Esophagus muscularis mucosa (tissue), 3 donors: ENCODE measurements at regions not wholly inside any gene's neighbourhood (a gene's known extent, or its start where the extent isn't known, plus 50 kb on each side); places are given as distances from the start of the nearest gene placed in this dataset.

ENCODE experiments used
- POLR2A ChIP-seq: fragments of 450-650 bp; IDR thresholded peaks from one replicate; pipeline ENCODE4 v1.6.1; 2017; ENCODE audit warnings: antibody characterized with exemption, moderate library complexity, mild to moderate bottlenecking, low read depth
- TF ChIP-seq, protein P1 (sequence below), 3 experiments: fragments of 200-600 bp in 2 of 3; fragments of 450-650 bp in 1 of 3; sonication (generic) in 2 of 3; IDR thresholded peaks; one replicate each; pipeline ENCODE4 v1.5.1; 2017 to 2019; ENCODE audit warnings: antibody characterized with exemption in 3 of 3, mild to moderate bottlenecking in 2 of 3, moderate library complexity in 1 of 3

DNA sequence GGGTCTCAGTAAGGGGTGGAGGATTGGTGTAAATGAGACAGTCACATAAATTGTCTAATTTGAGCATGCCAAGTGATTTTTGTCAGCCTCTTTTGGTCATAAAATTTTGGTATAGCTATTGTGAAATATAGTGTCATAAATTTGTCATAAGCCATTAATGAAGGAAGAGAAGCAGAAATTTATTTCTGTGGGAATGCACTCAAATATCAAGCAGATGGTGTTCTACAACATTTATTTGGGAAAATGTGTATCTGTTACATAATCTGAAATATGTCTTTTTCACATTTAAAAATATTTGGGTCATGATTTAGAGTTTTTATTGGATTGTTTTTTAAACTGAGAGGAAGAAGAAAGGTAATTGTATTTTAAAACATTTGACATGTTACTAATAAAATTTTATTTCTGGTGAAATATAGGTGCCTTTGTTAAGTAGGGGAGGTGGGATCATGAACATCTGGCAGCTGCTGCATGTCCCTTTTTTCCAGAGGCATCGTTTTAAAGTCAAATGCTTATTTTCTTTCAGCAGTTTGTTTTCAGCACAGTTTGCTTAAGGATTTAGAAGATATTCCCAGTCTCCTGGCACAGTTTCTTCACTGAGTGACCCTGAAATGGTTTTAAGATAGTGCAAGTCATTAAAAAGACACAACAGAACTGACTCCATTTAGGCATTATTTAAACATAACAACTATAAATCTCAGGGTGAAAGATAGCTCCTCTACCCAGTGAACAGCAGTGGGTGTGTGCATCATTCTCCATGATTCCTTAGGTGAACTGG is 371.7 kb downstream of the SNAPC1 start:
- TF ChIP-seq, protein P1, sequence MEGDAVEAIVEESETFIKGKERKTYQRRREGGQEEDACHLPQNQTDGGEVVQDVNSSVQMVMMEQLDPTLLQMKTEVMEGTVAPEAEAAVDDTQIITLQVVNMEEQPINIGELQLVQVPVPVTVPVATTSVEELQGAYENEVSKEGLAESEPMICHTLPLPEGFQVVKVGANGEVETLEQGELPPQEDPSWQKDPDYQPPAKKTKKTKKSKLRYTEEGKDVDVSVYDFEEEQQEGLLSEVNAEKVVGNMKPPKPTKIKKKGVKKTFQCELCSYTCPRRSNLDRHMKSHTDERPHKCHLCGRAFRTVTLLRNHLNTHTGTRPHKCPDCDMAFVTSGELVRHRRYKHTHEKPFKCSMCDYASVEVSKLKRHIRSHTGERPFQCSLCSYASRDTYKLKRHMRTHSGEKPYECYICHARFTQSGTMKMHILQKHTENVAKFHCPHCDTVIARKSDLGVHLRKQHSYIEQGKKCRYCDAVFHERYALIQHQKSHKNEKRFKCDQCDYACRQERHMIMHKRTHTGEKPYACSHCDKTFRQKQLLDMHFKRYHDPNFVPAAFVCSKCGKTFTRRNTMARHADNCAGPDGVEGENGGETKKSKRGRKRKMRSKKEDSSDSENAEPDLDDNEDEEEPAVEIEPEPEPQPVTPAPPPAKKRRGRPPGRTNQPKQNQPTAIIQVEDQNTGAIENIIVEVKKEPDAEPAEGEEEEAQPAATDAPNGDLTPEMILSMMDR (IDR thresholded peaks at IDR 0.05) = no peak
- no peak for TF ChIP-seq POLR2A
